Retinal pigment epithelial cell (primary cell): ENCODE measurements at regions not wholly inside any gene's neighbourhood (a gene's known extent, or its start where the extent isn't known, plus 50 kb on each side); places are given as distances from the start of the nearest gene placed in this dataset.

Source experiments
- DNase-seq: peaks from one replicate; pipeline ENCODE4 v3.0.0-alpha.2; 2010; ENCODE audit warnings: low read depth
- H3K4me3 ChIP-seq: 2 replicates; pipeline ENCODE4 v1.5.1; 2011; ENCODE audit warnings: mild to moderate bottlenecking, low read length, control low read depth, moderate library complexity
- TF ChIP-seq, protein P1 (sequence below): conservative IDR thresholded peaks from 2 replicates; pipeline ENCODE4 v1.5.1; 2011; ENCODE audit warnings: low read depth, low read length, control low read depth, inconsistent platforms

DNA sequence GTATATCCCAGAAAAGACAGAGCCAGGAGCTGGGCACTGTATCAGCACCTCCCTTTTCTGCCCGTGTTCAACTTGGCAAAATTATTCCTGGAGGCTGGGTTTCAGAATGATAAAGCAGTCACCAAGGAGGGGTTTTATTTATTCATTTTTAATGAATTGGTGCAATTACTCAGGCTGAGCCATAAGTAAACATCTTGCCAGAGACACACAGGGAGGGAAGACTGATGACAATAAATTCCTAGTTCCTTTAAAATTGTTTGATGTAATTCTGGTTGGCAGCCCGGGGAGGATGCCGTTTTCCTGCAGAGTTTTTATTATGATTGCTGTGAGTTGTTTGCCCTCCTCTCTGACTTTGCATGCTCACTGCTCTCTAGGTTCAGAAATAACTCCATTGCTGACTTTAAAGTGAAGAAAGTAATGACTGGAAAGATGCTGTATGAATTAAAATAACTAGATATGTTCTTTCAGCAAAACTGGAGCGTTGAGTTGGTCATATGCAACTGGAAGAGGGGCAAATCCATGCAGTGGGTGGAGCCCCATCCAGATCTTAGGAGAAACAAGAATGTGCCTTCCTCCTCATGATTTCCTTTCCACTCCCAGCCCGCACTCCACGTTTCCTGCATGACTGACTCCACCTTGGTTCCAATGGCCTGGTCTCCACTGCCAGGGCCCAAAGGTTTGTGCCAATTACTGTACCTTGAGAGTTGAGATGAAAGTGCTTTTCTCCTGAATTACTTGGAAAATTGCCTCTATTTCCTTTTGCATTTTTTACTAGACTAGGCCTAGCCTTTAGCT lies 182.1 kb downstream of the RFC3 start:
- no peak overlapping the region for H3K4me3 ChIP-seq
- no peak for DNase-seq
- TF ChIP-seq, protein P1, sequence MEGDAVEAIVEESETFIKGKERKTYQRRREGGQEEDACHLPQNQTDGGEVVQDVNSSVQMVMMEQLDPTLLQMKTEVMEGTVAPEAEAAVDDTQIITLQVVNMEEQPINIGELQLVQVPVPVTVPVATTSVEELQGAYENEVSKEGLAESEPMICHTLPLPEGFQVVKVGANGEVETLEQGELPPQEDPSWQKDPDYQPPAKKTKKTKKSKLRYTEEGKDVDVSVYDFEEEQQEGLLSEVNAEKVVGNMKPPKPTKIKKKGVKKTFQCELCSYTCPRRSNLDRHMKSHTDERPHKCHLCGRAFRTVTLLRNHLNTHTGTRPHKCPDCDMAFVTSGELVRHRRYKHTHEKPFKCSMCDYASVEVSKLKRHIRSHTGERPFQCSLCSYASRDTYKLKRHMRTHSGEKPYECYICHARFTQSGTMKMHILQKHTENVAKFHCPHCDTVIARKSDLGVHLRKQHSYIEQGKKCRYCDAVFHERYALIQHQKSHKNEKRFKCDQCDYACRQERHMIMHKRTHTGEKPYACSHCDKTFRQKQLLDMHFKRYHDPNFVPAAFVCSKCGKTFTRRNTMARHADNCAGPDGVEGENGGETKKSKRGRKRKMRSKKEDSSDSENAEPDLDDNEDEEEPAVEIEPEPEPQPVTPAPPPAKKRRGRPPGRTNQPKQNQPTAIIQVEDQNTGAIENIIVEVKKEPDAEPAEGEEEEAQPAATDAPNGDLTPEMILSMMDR = no peak

DNA sequence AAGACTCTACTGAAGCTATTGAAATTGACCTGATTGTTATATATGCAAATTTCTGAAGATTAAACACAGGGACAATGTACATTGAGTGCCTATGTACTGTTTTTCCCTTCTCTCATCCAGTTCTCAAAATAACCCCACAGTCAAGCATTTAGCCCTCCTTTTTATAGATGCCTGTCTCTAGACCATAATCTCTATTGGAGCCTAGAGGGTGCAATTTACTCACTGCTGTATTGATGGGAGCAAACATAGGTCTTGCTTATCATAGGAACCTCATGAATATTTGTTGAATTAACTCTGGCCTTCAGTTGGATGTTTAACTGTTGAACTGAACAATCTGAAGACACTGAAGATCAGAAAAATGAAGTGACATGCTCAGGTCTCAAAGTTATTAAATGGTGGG lies 183.0 kb downstream of the RFC3 start:
- H3K4me3 ChIP-seq = no peak overlapping the region
- no peak for DNase-seq
- TF ChIP-seq, protein P1 = no peak

DNA sequence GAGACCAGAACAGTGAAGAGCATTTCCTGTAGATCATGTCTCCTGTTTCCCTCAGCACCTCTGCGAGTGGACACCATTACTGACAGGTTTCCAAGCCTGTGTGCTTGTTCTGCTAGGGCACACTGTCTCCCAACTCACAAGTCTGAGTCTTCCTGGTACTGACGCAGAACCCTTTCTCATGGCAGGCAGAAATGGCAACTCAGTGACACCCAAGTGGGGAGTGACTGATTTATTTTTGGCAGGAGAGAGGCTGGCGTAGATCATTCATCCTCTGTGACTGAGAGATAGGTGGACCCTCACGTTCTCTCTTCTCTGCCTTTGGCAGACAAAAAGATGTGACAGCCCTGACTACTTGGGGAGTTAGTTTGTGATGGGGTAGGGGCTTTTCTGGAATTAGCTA lies 183.4 kb downstream of the RFC3 start:
- H3K4me3 ChIP-seq = no peak overlapping the region
- TF ChIP-seq, protein P1 = no peak
- DNase-seq = no peak

DNA sequence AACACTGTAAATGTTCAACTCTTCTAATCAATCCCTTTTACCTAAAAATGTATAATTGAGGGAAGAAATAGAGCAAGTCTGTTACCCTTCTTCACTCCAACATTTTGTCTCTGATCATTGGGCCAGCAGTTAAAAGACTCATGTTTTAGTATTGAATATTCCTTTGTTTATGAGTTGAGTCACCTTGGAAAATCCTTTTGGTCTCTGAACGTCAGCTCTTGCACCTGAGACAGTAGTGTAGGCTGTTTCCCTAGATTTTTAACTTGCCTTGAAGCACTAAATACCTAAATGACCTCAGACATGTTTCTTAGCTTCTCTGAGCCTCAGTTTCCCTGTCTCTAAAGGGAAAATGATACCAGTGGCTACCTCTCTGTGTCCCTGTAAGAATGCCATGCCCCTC lies 184.2 kb downstream of the RFC3 start:
- TF ChIP-seq, protein P1 = no peak
- H3K4me3 ChIP-seq = no peak overlapping the region
- DNase-seq = no peak

DNA sequence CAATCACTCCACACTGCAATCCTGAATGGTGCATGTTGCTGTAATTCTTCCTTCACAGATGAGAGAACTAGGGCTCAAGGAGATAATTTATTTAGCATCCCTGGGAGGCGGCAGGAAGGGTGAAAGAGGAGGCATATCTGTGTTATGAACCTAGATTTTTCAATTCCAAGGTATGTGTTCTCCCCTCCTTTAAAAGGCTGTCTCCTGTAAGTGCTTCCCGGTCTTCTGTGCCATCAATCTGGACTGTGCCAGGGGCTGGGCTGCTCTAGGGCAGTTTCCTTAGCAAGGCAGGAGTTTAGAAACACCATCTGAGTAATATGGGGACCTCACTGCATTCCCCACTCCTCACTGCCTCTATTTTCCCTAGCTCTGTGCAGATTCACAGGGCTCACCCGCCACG lies 185.0 kb downstream of the RFC3 start:
- no peak for DNase-seq
- TF ChIP-seq, protein P1 = no peak
- H3K4me3 ChIP-seq = no peak overlapping the region

DNA sequence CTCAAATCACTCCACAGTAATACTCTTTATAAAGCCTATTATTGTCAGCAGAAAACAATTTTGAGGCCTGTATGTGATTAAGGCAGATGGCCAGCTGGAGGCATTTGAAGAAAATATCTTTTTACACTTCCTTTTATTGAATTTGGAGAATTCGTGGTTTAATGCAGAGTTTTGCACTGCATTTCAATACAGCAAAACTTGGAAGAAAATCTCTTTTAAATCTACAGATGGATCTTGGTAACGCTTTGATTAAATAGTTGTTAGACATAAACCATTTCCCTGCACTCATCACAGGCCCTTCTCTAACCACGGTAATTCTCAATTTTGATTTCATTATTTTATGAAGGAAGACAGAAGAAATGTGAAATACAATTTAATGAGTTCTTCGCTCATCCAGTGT lies 185.7 kb downstream of the RFC3 start:
- no peak overlapping the region for H3K4me3 ChIP-seq
- TF ChIP-seq, protein P1 = no peak
- DNase-seq = no peak

DNA sequence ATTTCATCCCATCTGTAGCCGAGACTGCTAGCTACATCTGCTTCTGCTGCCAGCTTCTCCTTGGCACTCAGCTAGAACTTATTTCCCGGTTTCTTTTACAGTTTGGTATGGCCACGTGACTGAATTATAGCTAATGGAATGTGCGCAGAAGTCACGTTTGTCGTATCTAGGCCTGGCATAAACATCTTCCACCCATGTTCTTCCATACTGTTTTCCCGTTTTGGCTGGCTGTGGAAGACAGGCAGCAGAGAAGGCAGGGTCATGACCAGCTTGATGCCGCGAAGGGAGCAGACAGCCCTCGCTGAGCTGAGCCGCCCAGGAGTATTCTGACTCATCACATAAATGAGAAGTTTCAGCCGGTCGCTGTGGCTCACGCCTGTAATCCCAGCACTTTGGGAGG lies 186.7 kb downstream of the RFC3 start:
- no peak for DNase-seq
- H3K4me3 ChIP-seq = no peak overlapping the region
- TF ChIP-seq, protein P1 = no peak
